OCI-LY3 (cell line): ENCODE measurements at regions not wholly inside any gene's neighbourhood (a gene's known extent, or its start where the extent isn't known, plus 50 kb on each side); places are given as distances from the start of the nearest gene placed in this dataset.

Source experiments
- EZH2phosphoT487 ChIP-seq: fragments of 200-600 bp; shearing (Covaris generic); IDR thresholded peaks from 2 replicates; pipeline ENCODE4 v1.6.1; 2018; ENCODE audit warnings: antibody characterized with exemption, mixed run types, low read depth
- TF ChIP-seq, protein P1 (sequence below): fragments of 200-600, 300-600 bp; sonication (generic); IDR thresholded peaks from 2 replicates; pipeline ENCODE4 v1.5.1; 2014; ENCODE audit warnings: antibody characterized with exemption, low read length, low read depth

DNA sequence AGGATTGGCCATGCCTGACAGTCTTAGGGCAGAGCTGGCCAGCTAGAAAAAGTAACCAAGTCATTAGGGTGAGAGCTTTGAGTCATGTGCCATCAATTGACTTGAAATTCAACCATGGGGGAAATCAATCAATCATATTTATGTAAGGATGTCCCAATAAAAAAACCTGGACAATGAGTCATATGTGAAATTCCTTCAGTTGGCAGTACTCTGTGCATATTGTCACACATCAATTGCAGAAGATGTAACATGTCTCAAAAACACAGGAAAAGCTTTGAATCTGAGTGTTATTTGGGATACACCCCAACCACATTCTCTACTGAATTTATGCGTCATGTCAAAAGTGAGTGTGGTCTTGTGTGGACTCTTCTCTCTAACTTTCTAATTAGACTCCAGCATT is 1004.1 kb upstream of the NRXN1 start:
- TF ChIP-seq, protein P1, sequence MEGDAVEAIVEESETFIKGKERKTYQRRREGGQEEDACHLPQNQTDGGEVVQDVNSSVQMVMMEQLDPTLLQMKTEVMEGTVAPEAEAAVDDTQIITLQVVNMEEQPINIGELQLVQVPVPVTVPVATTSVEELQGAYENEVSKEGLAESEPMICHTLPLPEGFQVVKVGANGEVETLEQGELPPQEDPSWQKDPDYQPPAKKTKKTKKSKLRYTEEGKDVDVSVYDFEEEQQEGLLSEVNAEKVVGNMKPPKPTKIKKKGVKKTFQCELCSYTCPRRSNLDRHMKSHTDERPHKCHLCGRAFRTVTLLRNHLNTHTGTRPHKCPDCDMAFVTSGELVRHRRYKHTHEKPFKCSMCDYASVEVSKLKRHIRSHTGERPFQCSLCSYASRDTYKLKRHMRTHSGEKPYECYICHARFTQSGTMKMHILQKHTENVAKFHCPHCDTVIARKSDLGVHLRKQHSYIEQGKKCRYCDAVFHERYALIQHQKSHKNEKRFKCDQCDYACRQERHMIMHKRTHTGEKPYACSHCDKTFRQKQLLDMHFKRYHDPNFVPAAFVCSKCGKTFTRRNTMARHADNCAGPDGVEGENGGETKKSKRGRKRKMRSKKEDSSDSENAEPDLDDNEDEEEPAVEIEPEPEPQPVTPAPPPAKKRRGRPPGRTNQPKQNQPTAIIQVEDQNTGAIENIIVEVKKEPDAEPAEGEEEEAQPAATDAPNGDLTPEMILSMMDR: no peak
- TF ChIP-seq EZH2phosphoT487: no peak
